ENCODE measurements at regions not wholly inside any gene's neighbourhood (a gene's known extent, or its start where the extent isn't known, plus 50 kb on each side); places are given as distances from the start of the nearest gene placed in this dataset.

DNA sequence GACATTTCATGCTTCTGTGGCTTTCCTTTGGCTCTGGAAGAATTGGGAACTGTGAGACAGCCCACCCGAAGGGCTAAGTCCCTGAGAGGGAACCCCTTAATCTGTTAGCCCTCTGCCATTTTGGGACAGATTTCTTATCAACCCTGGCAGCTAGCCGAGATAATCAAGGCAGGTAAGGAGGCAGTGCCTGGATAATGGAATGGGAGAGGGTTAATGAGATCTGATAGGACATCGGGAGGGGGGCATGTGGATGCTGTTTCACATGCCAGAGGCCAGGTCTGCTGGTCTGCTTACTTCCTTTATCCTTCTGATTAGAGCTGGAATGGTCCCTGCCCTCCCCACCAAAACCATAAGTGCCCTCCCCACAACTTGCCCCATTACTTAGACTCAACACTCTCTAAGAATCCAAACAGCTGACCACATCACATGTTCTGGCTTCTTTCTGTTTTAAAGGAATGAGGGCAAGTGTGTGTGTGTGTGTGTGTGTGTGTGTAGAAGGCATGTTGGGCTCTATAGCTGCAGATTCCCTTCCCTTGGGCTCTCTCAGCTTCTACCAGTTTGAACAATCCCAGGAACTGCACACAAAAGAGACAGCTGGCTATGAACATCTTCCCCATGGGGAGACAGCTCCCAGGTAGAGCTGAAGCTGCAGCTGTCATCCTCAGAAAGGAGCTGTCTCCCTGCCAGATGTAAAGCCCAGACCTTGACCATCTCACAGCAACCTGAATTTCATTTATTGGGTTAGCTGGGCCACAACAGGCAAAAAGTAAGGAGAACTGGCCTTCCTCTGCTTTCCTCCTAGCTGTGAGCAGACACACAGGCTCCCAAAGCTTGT lies 221.3 kb downstream of the PIK3R1 start:
- ChIA-PET CTCF (interaction anchor here (1.1 to 2.6 kb wide), 3 partner anchors 25 to 1191 kb away, joined by 3 to 9 read pairs (median 4); no protein-coding TSS in a partner anchor), POLR2A (interaction anchor here (0.6 kb wide), 1 partner anchor 30 kb away, joined by 3 read pairs; no protein-coding TSS in a partner anchor)
- Histone ChIP-seq H4K20me1 (ENCODE audit: control insufficient read depth, insufficient read depth, low read length, poor library complexity, severe bottlenecking) (no peaks in the 10 kb centered on the region), H2AFZ (ENCODE audit: insufficient read depth, low read depth, low read length, poor library complexity, severe bottlenecking) (no peak overlapping the region), H3K79me2 (ENCODE audit: control insufficient read depth, insufficient read depth, low read length) (no peaks in the 10 kb centered on the region), H3K36me3 (replicated peaks in 1 of 2; ENCODE audit: control extremely low read depth in 1 of 2, control insufficient read depth in 1 of 2, extremely low read depth in 1 of 2, insufficient read depth in 2 of 2, low read length in 1 of 2) (no peaks in the 10 kb centered on the region), H3K4me1 (ENCODE audit: control insufficient read depth in 2 of 2, insufficient read depth in 2 of 2, low read length in 2 of 2) (peaks cover 28 to 30% of the 10 kb centered on the region in 2 donors), H3K9me3 (ENCODE audit: control extremely low read depth in 1 of 3, control insufficient read depth in 2 of 3, insufficient read depth in 1 of 3, low read length in 2 of 3) (no peaks in the 10 kb centered on the region), H3K27ac (ENCODE audit: low read length in 2 of 2) (no peak overlapping the region), H3K9ac (ENCODE audit: low read length) (no peak overlapping the region), H3K4me2 (replicated peaks; ENCODE audit: low read depth, low read length, poor library complexity, severe bottlenecking) (no peak overlapping the region), H3K27me3 (replicated peaks in 1 of 4; ENCODE audit: control extremely low read depth in 1 of 4, control insufficient read depth in 3 of 4, insufficient read depth in 4 of 4, low read length in 3 of 4) (no peaks in the 10 kb centered on the region), H3K4me3 (ENCODE audit: control extremely low read depth in 1 of 5, extremely low read depth in 1 of 5, insufficient read depth in 1 of 5, low read depth in 2 of 5, low read length in 4 of 5) (no peak overlapping the region)
- Mint-ChIP-seq H3K9me3 (ENCODE audit: insufficient read depth) (no peaks in the 10 kb centered on the region), H3K4me1 (peaks cover 32% of the 10 kb centered on the region), H3K27ac (no peak overlapping the region), H3K4me3 (no peak overlapping the region), H3K27me3 (no peaks in the 10 kb centered on the region)
- TF ChIP-seq EZH2 (IDR thresholded peaks at IDR 0.05; ENCODE audit: borderline replicate concordance, insufficient read depth, low read depth, low read length, poor library complexity, severe bottlenecking): no peak
- no peak for TF ChIP-seq CTCF (IDR thresholded peaks at IDR 0.05)
- ATAC-seq (ENCODE audit: low read depth) (no peak), DNase-seq (no peak)
- intact Hi-C loops (cut with micrococcal nuclease): loop anchor here (10.0 kb wide), 1 partner anchor 1242 kb away; the partner anchor contains the start of gene CD180
- WGBS (ENCODE audit: insufficient coverage): 100% methylated on average over 2 of the region's 3 CpGs

GRCh38 chr5:68438876-68439275 lies 223.3 kb downstream of the PIK3R1 start:
- Mint-ChIP-seq H3K4me1 (peaks cover 22% of the 10 kb centered on the region), H3K27me3 (no peaks in the 10 kb centered on the region), H3K9me3 (ENCODE audit: insufficient read depth) (no peaks in the 10 kb centered on the region), H3K4me3 (no peak overlapping the region), H3K27ac (no peak overlapping the region)
- Histone ChIP-seq H3K9me3 (ENCODE audit: control extremely low read depth in 1 of 3, control insufficient read depth in 2 of 3, insufficient read depth in 1 of 3, low read length in 2 of 3) (no peaks in the 10 kb centered on the region), H3K36me3 (replicated peaks in 1 of 2; ENCODE audit: control extremely low read depth in 1 of 2, control insufficient read depth in 1 of 2, extremely low read depth in 1 of 2, insufficient read depth in 2 of 2, low read length in 1 of 2) (no peaks in the 10 kb centered on the region), H3K9ac (ENCODE audit: low read length) (no peak overlapping the region), H3K4me3 (ENCODE audit: control extremely low read depth in 1 of 5, extremely low read depth in 1 of 5, insufficient read depth in 1 of 5, low read depth in 2 of 5, low read length in 4 of 5) (no peak overlapping the region), H2AFZ (ENCODE audit: insufficient read depth, low read depth, low read length, poor library complexity, severe bottlenecking) (no peak overlapping the region), H3K4me1 (ENCODE audit: control insufficient read depth in 2 of 2, insufficient read depth in 2 of 2, low read length in 2 of 2) (peaks cover 22 to 24% of the 10 kb centered on the region in 2 donors), H3K4me2 (replicated peaks; ENCODE audit: low read depth, low read length, poor library complexity, severe bottlenecking) (no peak overlapping the region), H3K27ac (ENCODE audit: low read length in 2 of 2) (no peak overlapping the region), H3K27me3 (replicated peaks in 1 of 4; ENCODE audit: control extremely low read depth in 1 of 4, control insufficient read depth in 3 of 4, insufficient read depth in 4 of 4, low read length in 3 of 4) (no peaks in the 10 kb centered on the region), H4K20me1 (ENCODE audit: control insufficient read depth, insufficient read depth, low read length, poor library complexity, severe bottlenecking) (no peaks in the 10 kb centered on the region), H3K79me2 (ENCODE audit: control insufficient read depth, insufficient read depth, low read length) (no peaks in the 10 kb centered on the region)
- POLR2A ChIA-PET: no interaction called here
- TF ChIP-seq EZH2 (IDR thresholded peaks at IDR 0.05; ENCODE audit: borderline replicate concordance, insufficient read depth, low read depth, low read length, poor library complexity, severe bottlenecking) (no peak), CTCF (IDR thresholded peaks at IDR 0.05) (no peak)
- WGBS (ENCODE audit: insufficient coverage): 100% methylated on average over 1 of the region's 1 CpG
- CTCF ChIA-PET: interaction anchor here (1.4 kb wide), 1 partner anchor 9 kb away, joined by 3 read pairs; no protein-coding TSS in a partner anchor
- no peak for ATAC-seq (ENCODE audit: low read depth)
- DNase-seq: no peak
- intact Hi-C loops (cut with micrococcal nuclease): loop anchor here (10.0 kb wide), 1 partner anchor 1244 kb away; the partner anchor contains the start of gene CD180
